ENCODE measurements at regions not wholly inside any gene's neighbourhood (a gene's known extent, or its start where the extent isn't known, plus 50 kb on each side); places are given as distances from the start of the nearest gene placed in this dataset.
A peak's percentile ranks its signal among the peaks of the same experiment; 100 is the strongest.

GRCh38 chr2:136628490-136628889 lies 136.9 kb upstream of the THSD7B start:
- Histone ChIP-seq H3K4me3 (no peak overlapping the region), H3K4me1 (no peaks in the 10 kb centered on the region), H3K9me3 (no peaks in the 10 kb centered on the region), H3K27me3 (no peaks in the 10 kb centered on the region), H3K27ac (no peak overlapping the region), H3K36me3 (no peaks in the 10 kb centered on the region)
- no peak for TF ChIP-seq CTCF (IDR thresholded peaks at IDR 0.05)
- DNase-seq (no peak), ATAC-seq (no peak)
- intact Hi-C loops (cut with DNase I) = no loop called here

DNA sequence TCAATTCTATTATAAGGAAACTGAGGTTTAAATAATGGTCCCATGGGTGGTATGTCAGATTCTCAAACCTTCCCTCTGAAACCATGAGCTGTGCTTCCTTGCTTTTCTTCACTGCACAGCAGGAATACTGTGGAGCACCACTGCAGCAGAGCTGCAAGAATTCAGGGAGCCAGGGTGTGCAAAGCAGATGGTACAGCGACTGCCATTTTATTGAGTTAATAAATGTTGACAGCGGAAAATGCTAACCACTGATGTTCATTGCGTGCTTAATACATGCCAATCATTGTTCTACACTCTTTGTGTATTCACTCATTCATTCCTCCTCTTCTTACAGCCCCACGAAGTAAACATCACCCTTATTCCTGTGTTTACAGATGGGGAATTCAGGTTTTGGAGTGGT lies 152.2 kb upstream of the THSD7B start:
- DNase-seq (no peak), ATAC-seq (no peak)
- no peak for TF ChIP-seq CTCF (IDR thresholded peaks at IDR 0.05)
- H3K27me3 ChIP-seq = no peaks in the 10 kb centered on the region
- H3K4me3 ChIP-seq = no peak overlapping the region
- no peaks in the 10 kb centered on the region for H3K9me3 ChIP-seq
- no peak overlapping the region for H3K27ac ChIP-seq
- H3K36me3 ChIP-seq = no peaks in the 10 kb centered on the region
- intact Hi-C loops (cut with DNase I) = no loop called here
- H3K4me1 ChIP-seq = no peaks in the 10 kb centered on the region

DNA sequence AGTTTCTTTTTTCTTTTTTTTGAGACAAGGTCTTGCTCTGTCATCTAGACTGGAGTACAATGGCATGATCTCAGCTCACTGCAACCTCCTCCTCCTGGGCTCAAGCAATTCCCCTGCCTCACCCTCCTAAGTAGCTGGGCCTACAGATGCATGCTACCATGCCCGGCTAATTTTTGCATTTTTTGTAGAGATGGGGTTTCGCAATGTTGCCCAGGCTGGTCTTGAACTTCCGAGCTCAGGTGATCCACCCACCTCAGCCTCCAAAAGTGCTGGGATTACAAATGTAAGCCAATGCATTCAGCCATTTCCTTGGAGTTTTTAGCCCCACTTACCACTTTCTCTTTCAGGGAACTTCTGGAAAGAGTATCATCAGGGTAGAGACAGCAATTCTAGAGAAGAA lies 153.3 kb upstream of the THSD7B start:
- Histone ChIP-seq H3K9me3 (no peaks in the 10 kb centered on the region), H3K27me3 (no peaks in the 10 kb centered on the region), H3K27ac (no peak overlapping the region), H3K4me1 (no peaks in the 10 kb centered on the region), H3K36me3 (no peaks in the 10 kb centered on the region), H3K4me3 (no peak overlapping the region)
- intact Hi-C loops (cut with DNase I) = no loop called here
- ATAC-seq = no peak
- no peak for DNase-seq
- no peak for TF ChIP-seq CTCF (IDR thresholded peaks at IDR 0.05)

GRCh38 chr2:136611451-136611850 lies 153.9 kb upstream of the THSD7B start:
- no peak overlapping the region for H3K4me3 ChIP-seq
- ATAC-seq = no peak
- DNase-seq = no peak
- H3K27ac ChIP-seq = no peak overlapping the region
- no peak for TF ChIP-seq CTCF (IDR thresholded peaks at IDR 0.05)
- no peaks in the 10 kb centered on the region for H3K36me3 ChIP-seq
- H3K9me3 ChIP-seq = no peaks in the 10 kb centered on the region
- no peaks in the 10 kb centered on the region for H3K27me3 ChIP-seq
- intact Hi-C loops (cut with DNase I) = no loop called here
- no peaks in the 10 kb centered on the region for H3K4me1 ChIP-seq

DNA sequence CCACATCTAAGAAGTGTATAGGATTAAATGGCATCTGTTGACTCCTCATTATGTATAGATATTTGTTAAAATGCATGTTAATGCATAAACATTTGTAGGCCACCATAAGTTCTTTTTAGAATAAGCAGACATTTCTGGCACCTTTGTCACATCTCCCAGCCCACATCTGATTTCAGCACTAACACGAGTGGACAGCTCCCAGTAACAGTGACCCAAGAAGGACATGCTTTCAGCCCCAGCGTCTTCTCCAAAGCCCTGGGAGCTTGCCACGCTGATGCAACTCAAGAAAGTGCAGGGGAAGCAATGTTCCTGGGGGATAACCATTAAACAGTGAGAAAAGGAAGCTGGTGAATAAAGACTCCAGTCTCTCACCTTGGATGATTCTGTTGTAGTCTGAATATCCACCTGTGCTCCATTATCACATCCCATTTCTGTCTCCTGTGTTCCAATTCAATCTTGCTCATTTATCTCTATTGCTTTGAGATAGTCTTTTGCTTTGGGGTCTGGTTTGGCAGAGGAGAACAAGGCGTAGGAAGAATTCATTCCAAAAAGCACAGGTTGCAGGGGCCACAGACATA lies 182.6 kb upstream of the THSD7B start:
- H3K27ac ChIP-seq = no peak overlapping the region
- H3K36me3 ChIP-seq = no peaks in the 10 kb centered on the region
- intact Hi-C loops (cut with DNase I) = no loop called here
- H3K4me3 ChIP-seq = no peak overlapping the region
- H3K9me3 ChIP-seq = no peaks in the 10 kb centered on the region
- no peak for TF ChIP-seq CTCF (IDR thresholded peaks at IDR 0.05)
- no peaks in the 10 kb centered on the region for H3K4me1 ChIP-seq
- ATAC-seq (peak; percentile 19), DNase-seq (no peak)
- no peaks in the 10 kb centered on the region for H3K27me3 ChIP-seq

DNA sequence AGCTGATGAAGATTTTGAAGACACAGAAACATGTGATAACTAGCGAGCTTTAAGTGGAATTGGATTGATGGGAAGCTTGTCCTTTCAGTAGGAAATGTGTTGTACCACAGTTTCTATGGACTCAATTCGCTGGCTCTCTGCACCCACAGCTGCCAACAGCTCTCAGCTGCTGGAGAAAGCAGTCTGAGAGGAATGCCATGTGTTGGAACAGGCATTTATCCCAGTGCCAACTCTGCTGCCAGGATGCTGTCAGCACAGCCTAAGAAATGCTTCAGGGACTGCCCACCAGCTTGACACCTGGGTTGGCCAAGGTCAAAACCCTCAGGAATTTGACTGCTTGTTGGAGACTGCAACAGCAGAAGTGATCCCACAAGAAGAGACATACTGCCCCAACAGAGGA lies 193.0 kb upstream of the THSD7B start:
- Histone ChIP-seq H3K27ac (no peak overlapping the region), H3K9me3 (peaks cover 5% of the 10 kb centered on the region), H3K4me3 (no peak overlapping the region), H3K36me3 (no peaks in the 10 kb centered on the region), H3K4me1 (no peaks in the 10 kb centered on the region), H3K27me3 (no peaks in the 10 kb centered on the region)
- no peak for TF ChIP-seq CTCF (IDR thresholded peaks at IDR 0.05)
- intact Hi-C loops (cut with DNase I) = no loop called here
- ATAC-seq (no peak), DNase-seq (no peak)
